Lung (tissue), 11 donors: ENCODE measurements at regions not wholly inside any gene's neighbourhood (a gene's known extent, or its start where the extent isn't known, plus 50 kb on each side); places are given as distances from the start of the nearest gene placed in this dataset.

Source experiments
- ATAC-seq: fragments of 200-7000 bp; cut with Tn5 transposase; one replicate; pipeline ENCODE4 v1.9.1; 2020; ENCODE audit warnings: moderate number of reproducible peaks; ENCODE audit not compliant: insufficient read depth, low FRiP score
- DNase-seq, 3 donors: peaks; one replicate each; pipeline ENCODE4 v3.0.0-alpha.2; 2013 to 2017
- H3K27ac ChIP-seq, 2 donors: one replicate each; pipeline ENCODE4 v1.5.1; 2013; ENCODE audit warnings: mild to moderate bottlenecking in 2 of 2, moderate library complexity in 2 of 2, control low read depth in 1 of 2, inconsistent platforms in 1 of 2, low read depth in 1 of 2, low read length in 1 of 2
- H3K27me3 ChIP-seq, 3 donors: one replicate each; pipeline ENCODE4 v1.5.1; 2013; ENCODE audit warnings: low read length in 2 of 3; ENCODE audit not compliant: control insufficient read depth in 3 of 3, insufficient read depth in 3 of 3
- H3K36me3 ChIP-seq, 4 donors: one replicate each; pipeline ENCODE4 v1.5.1; 2013; ENCODE audit warnings: low read length in 4 of 4, mild to moderate bottlenecking in 1 of 4, moderate library complexity in 1 of 4; ENCODE audit not compliant: control insufficient read depth in 4 of 4, insufficient read depth in 4 of 4
- H3K4me1 ChIP-seq, 5 donors: one replicate each; pipeline ENCODE4 v1.5.1; 2013; ENCODE audit warnings: low read length in 5 of 5, mild to moderate bottlenecking in 2 of 5, moderate library complexity in 1 of 5; ENCODE audit not compliant: control insufficient read depth in 5 of 5, insufficient read depth in 5 of 5
- H3K4me3 ChIP-seq: one replicate; pipeline ENCODE4 v1.5.1; 2013; ENCODE audit warnings: mild to moderate bottlenecking, control low read depth, moderate library complexity
- H3K9ac ChIP-seq, 2 donors: one replicate each; pipeline ENCODE4 v1.5.1; 2013; ENCODE audit warnings: low read length in 2 of 2, control low read depth in 1 of 2; ENCODE audit not compliant: insufficient read depth in 1 of 2
- H3K9me3 ChIP-seq, 4 donors: one replicate each; pipeline ENCODE4 v1.5.1; 2013; ENCODE audit warnings: low read length in 3 of 4, mild to moderate bottlenecking in 1 of 4, moderate library complexity in 1 of 4; ENCODE audit not compliant: control insufficient read depth in 4 of 4, insufficient read depth in 3 of 4
- CTCF ChIP-seq: IDR thresholded peaks from 2 replicates; pipeline ENCODE4 v1.5.1; 2012; ENCODE audit warnings: mild to moderate bottlenecking; ENCODE audit errors: control extremely low read depth, extremely low read depth
- WGBS, 2 donors: extraction: QIAGEN DNeasy Blood & Tissue Kit; methylation state at CpG; one replicate each; pipeline ENCODE4 v1.1.7; 2013; 5-methylcytosine and 5-hydroxymethylcytosine counted together
- donor health status: control.
- donor health status: control.
- donor health status: Bipolar disorder and iron deficiency.
- donor health status: healthy.
- donor health status: DM: yes; HTN: yes; CAD: no.

GRCh38 chr6:167686204-167686893, 140.4 kb upstream of the AFDN start:
- Histone ChIP-seq H3K9ac (no peak overlapping the region), H3K27ac (no peak overlapping the region), H3K27me3 (peaks cover 0 to 8% (median 6%) of the 10 kb centered on the region in 3 donors), H3K4me3 (no peak overlapping the region), H3K36me3 (no peaks in the 10 kb centered on the region), H3K4me1 (peaks cover 3 to 20% (median 9%) of the 10 kb centered on the region in 5 donors), H3K9me3 (no peaks in the 10 kb centered on the region)
- ATAC-seq (no peak), DNase-seq (no peak)
- no peak for TF ChIP-seq CTCF
- 79 to 80% methylated on average over 7 of the region's 7 CpGs for WGBS, 2 donors

GRCh38 chr6:167687116-167687725, 139.5 kb upstream of the AFDN start:
- no peaks in the 10 kb centered on the region for H3K9me3 ChIP-seq
- no peak overlapping the region for H3K4me3 ChIP-seq
- H3K27ac ChIP-seq, result no peak overlapping the region
- H3K9ac ChIP-seq, result peak overlapping the region in 1 of 2 donors; percentile 30
- peaks cover 3 to 14% (median 9%) of the 10 kb centered on the region in 5 donors for H3K4me1 ChIP-seq
- 77% methylated on average over 18 of the region's 18 CpGs for WGBS, 2 donors
- no peak for TF ChIP-seq CTCF
- peaks cover 0 to 8% (median 6%) of the 10 kb centered on the region in 3 donors for H3K27me3 ChIP-seq
- no peak for ATAC-seq
- DNase-seq, result no peak
- H3K36me3 ChIP-seq, result no peaks in the 10 kb centered on the region

GRCh38 chr6:167688123-167688522, 138.6 kb upstream of the AFDN start:
- WGBS, 2 donors, result 92% methylated on average over 6 of the region's 6 CpGs
- Histone ChIP-seq H3K36me3 (no peaks in the 10 kb centered on the region), H3K9ac (no peak overlapping the region), H3K4me1 (peaks cover 3 to 13% (median 6%) of the 10 kb centered on the region in 5 donors), H3K27me3 (peaks cover 0 to 8% (median 6%) of the 10 kb centered on the region in 3 donors), H3K9me3 (no peaks in the 10 kb centered on the region), H3K27ac (no peak overlapping the region), H3K4me3 (no peak overlapping the region)
- ATAC-seq (no peak), DNase-seq (no peak)
- no peak for TF ChIP-seq CTCF
